Transverse colon (tissue), 4 donors: ENCODE measurements at regions not wholly inside any gene's neighbourhood (a gene's known extent, or its start where the extent isn't known, plus 50 kb on each side); places are given as distances from the start of the nearest gene placed in this dataset.

Source experiments
- DNase-seq: peaks from one replicate; pipeline ENCODE4 v3.0.0-alpha.2; 2019
- H3K27ac ChIP-seq, 4 donors: fragments of 200-600 bp; sonication (generic); 2 replicates each; pipeline ENCODE4 v1.5.1; 2016 to 2018; ENCODE audit warnings: inconsistent platforms in 4 of 4
- H3K27me3 ChIP-seq: fragments of 200-600 bp; sonication (generic); 2 replicates; pipeline ENCODE4 v1.5.1; 2017; ENCODE audit warnings: inconsistent platforms
- H3K36me3 ChIP-seq, 4 donors: fragments of 200-600 bp; sonication (generic); 2 replicates each; pipeline ENCODE4 v1.5.1; 2017 to 2019; ENCODE audit warnings: inconsistent platforms in 4 of 4
- H3K4me1 ChIP-seq, 4 donors: fragments of 200-600 bp; sonication (generic); 2 replicates each; pipeline ENCODE4 v1.5.1; 2017 to 2020; ENCODE audit warnings: inconsistent platforms in 4 of 4
- H3K4me3 ChIP-seq, 4 donors: fragments of 200-600 bp; sonication (generic); 1 replicate in 1 of 4; 2 replicates in 3 of 4; pipeline versions ENCODE4 v1.5.1 to v1.6.1; 2017 to 2019; ENCODE audit warnings: inconsistent platforms in 4 of 4
- H3K9me3 ChIP-seq, 2 donors: fragments of 200-600 bp; sonication (generic); 2 replicates each; pipeline ENCODE4 v1.5.1; 2017 to 2019; ENCODE audit warnings: inconsistent platforms in 2 of 2
- CTCF ChIP-seq, 5 experiments: fragments of 200-600 bp in 3 of 5; fragments of 450-650 bp in 2 of 5; sonication (generic) in 3 of 5; IDR thresholded peaks; 1 replicate in 2 of 5; 2 replicates in 3 of 5; pipeline ENCODE4 v1.5.1; 2016 to 2017; ENCODE audit warnings: antibody characterized with exemption in 5 of 5, inconsistent platforms in 3 of 5, mild to moderate bottlenecking in 2 of 5, moderate library complexity in 1 of 5
- EP300 ChIP-seq: sonication (generic); formaldehyde crosslinking; IDR thresholded peaks from one replicate; pipeline ENCODE4 v1.6.1; 2017; ENCODE audit warnings: antibody characterized with exemption, low read depth
- POLR2A ChIP-seq: fragments of 450-650 bp; IDR thresholded peaks from one replicate; pipeline ENCODE4 v1.6.1; 2016; ENCODE audit warnings: antibody characterized with exemption, mild to moderate bottlenecking, moderate library complexity
- POLR2AphosphoS5 ChIP-seq, 3 donors: sonication (generic); formaldehyde crosslinking; IDR thresholded peaks; one replicate each; pipeline ENCODE4 v1.6.1; 2016; ENCODE audit warnings: antibody characterized with exemption in 3 of 3
- WGBS, 2 donors: methylation state at CpG; one replicate each; pipeline ENCODE4 v1.1.5; 2018; ENCODE audit warnings: low coverage in 1 of 2; 5-methylcytosine and 5-hydroxymethylcytosine counted together
- in situ Hi-C, 4 donors: fragments of 200-750 bp; cut with MboI; loops; one replicate each; pipeline versions ENCODE4 v1.15.0 to v1.15.1; 2017; ENCODE audit warnings: low sequenced_read_pairs in 3 of 4, low pct_ligation_motif_present in 1 of 4, low pct_unique_long_range_greater_than_20kb in 1 of 4
- intact Hi-C: fragments of 100-400 bp; cut with DNase I; formaldehyde crosslinking; loops from one replicate; pipeline ENCODE4 v1.15.1; 2023; ENCODE audit warnings: low total_unique reads

GRCh38 chr18:56019156-56019555 is 431.2 kb upstream of the TCF4 start:
- in situ Hi-C loops (no loop called here), intact Hi-C loops (no loop called here)
- no peak for TF ChIP-seq POLR2AphosphoS5 (IDR thresholded peaks at IDR 0.05)
- TF ChIP-seq POLR2A: no peak
- no peak for TF ChIP-seq EP300
- TF ChIP-seq CTCF (IDR thresholded peaks at IDR 0.05): no peak
- Histone ChIP-seq H3K27ac (no peak overlapping the region), H3K36me3 (no peaks in the 10 kb centered on the region), H3K27me3 (no peaks in the 10 kb centered on the region), H3K9me3 (no peaks in the 10 kb centered on the region), H3K4me3 (no peak overlapping the region), H3K4me1 (no peaks in the 10 kb centered on the region)
- DNase-seq: no peak
- 44 to 60% methylated on average over 1 to 2 of the region's 2 CpGs for WGBS, 2 donors

DNA sequence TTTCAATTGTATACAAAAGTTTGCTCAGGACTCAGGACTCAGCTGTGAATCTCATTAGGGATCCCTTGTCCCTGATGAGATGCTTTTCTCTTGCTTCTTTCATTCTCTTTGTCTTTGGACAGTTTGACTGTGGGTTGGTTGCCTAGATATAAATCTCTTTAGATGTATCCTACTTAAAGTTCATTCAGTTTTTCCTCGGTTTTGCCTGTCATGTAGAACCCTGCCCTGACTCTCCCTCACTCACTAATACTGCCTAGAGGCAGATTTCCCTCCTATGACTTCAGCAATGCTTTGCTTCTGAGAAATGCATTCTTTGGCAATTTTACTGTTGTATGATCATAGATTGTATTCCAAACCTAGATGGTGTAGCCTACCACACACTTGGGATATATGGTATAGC is 421.4 kb upstream of the TCF4 start:
- Histone ChIP-seq H3K4me1 (no peaks in the 10 kb centered on the region), H3K27me3 (no peaks in the 10 kb centered on the region), H3K4me3 (no peak overlapping the region), H3K27ac (no peak overlapping the region), H3K9me3 (peaks cover 3 to 5% of the 10 kb centered on the region in 2 donors), H3K36me3 (no peaks in the 10 kb centered on the region)
- no peak for DNase-seq
- intact Hi-C loops (no loop called here), in situ Hi-C loops (no loop called here)
- WGBS, 2 donors: 75 to 81% methylated on average over 1 of the region's 1 CpG
- TF ChIP-seq POLR2AphosphoS5 (IDR thresholded peaks at IDR 0.05) (no peak), POLR2A (no peak), EP300 (no peak), CTCF (IDR thresholded peaks at IDR 0.05) (no peak)

- WGBS, 2 donors: 61 to 76% methylated on average over 2 to 5 of the region's 5 CpGs
- TF ChIP-seq POLR2AphosphoS5 (IDR thresholded peaks at IDR 0.05) (no peak), POLR2A (no peak), EP300 (no peak), CTCF (IDR thresholded peaks at IDR 0.05) (no peak)
- intact Hi-C loops: no loop called here
- H3K9me3 ChIP-seq: no peaks in the 10 kb centered on the region
- no peaks in the 10 kb centered on the region for H3K36me3 ChIP-seq
- H3K4me3 ChIP-seq: no peak overlapping the region
- H3K27ac ChIP-seq: no peak overlapping the region
- H3K27me3 ChIP-seq: no peaks in the 10 kb centered on the region
- H3K4me1 ChIP-seq: no peaks in the 10 kb centered on the region
- in situ Hi-C loops: no loop called here
- DNase-seq: no peak
These were observed 415.7 kb upstream of the TCF4 start for GRCh38 chr18:56003720-56004088.

- Histone ChIP-seq H3K4me1 (no peaks in the 10 kb centered on the region), H3K27me3 (no peaks in the 10 kb centered on the region), H3K36me3 (no peaks in the 10 kb centered on the region), H3K27ac (no peak overlapping the region), H3K4me3 (no peak overlapping the region), H3K9me3 (no peaks in the 10 kb centered on the region)
- DNase-seq: no peak
- intact Hi-C loops (no loop called here), in situ Hi-C loops (no loop called here)
- WGBS, 2 donors: 29 to 74% methylated on average over 1 of the region's 1 CpG
- TF ChIP-seq POLR2AphosphoS5 (IDR thresholded peaks at IDR 0.05) (no peak), CTCF (IDR thresholded peaks at IDR 0.05) (no peak), POLR2A (no peak), EP300 (no peak)
These were observed 415.2 kb upstream of the TCF4 start for GRCh38 chr18:56003009-56003719.
